SW480 (cell line): ENCODE measurements at regions not wholly inside any gene's neighbourhood (a gene's known extent, or its start where the extent isn't known, plus 50 kb on each side); places are given as distances from the start of the nearest gene placed in this dataset.
A peak's percentile ranks its signal among the peaks of the same experiment; 100 is the strongest.

Experiments
- DNase-seq: peaks from one replicate; pipeline ENCODE4 v3.0.0-alpha.2; 2016; ENCODE audit warnings: low spot score

DNA sequence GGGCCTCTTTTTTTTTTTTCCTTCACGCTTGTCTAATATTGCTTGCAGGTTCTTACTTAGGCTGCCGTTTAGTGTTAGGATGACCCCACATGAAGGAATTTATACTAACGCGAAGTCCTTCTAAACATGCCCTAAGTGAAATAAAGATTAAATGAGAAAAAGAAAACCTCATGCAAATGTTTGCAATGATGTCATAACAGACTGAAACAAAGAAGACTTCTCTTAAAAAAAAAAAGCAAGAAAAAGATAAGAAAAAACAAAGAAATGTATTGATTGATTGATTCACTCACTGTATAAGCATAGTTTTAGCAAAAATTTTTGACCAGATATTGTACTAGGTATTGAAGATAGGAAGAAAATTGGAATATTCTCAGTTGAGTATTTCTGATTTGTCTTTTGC is 418.2 kb downstream of the IRS2 start:
- DNase-seq = no peak

DNA sequence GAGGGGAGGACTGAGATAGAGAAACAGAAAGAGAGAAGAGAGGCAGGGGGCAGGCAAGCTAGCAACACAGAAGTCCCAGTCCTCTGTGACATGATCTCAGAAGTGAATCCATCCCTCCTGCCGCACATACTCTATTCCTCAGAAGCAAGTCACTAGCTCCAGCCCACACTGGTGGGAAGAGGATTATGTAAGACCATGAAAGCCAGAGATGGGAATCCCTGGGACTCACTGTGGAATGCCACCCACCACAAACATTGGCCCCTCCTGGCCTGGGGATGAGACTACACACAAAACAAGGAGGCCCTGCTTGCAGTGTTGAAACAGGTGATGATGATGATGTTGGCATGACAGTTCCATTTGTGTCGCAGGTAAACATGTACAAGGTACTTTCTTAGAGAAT is 419.9 kb downstream of the IRS2 start:
- DNase-seq = peak; percentile 38

DNA sequence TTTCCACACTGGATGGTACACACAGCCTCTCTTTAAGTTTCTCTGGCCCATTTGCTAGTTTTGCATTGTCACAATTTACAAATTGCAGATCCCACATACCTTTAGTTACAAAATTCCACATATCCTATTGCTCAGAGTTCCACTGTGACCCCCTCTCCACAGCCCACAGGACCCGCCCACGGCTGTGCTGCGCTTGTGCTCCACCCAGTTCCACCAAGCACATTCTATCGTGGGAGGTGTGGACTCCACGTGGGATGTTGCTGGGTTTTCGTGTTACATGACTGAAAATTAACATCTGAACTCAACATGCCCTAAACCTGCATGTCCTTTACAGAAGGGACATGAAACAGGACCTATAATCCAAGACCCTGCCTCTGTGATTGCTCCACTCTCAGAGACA is 423.0 kb downstream of the IRS2 start:
- DNase-seq = no peak

DNA sequence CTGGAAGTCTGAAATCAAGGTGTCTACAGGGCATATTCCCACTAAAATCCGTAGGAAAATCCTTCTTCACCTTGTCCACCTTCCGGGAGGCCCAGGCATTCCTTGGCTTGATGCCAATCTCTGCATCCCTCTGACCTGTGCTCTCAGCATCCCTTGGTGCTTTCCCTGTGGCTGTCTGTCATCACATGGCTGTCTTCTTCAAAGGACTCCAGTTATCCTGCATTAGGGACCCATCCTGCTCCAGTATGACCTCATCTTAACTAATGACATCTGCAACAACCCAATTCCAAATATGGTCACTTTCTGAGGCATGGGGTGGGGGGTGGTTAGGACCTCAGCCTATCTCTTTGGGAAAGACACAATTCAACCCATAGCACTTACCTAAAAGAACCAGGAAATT is 423.8 kb downstream of the IRS2 start:
- DNase-seq = no peak

DNA sequence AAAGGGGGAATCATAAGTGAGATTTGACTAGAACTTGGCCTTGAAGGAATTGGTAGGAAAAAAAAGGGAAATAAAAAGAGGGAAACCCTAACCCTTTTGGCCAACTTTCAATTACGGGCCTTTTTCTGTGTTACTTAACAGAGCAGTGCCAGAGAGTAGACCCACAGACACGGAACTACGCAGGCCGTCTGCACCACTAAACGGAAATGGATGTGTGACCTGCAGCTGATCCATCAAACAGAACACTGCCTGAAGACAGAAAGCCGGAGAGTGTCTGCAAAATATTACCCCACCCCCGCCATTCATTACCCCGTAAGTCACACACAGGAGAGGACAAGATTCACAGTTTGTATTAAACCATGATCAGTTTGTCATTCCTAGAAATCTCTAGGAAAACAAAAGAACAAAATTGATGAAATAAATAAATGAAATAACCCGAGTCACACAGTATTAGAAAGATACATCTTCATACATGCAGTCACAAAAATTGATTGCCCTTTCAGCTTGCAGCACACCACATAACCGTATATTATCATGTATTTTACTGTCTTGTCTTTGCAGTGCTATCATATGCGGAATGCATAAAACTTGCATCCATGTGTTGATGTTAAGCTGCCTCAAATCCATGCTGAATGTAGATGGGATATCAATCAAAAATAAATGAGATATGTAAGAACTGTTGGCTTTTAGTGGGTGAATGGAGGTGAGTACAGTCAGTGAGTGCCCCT is 424.7 kb downstream of the IRS2 start:
- DNase-seq = no peak

DNA sequence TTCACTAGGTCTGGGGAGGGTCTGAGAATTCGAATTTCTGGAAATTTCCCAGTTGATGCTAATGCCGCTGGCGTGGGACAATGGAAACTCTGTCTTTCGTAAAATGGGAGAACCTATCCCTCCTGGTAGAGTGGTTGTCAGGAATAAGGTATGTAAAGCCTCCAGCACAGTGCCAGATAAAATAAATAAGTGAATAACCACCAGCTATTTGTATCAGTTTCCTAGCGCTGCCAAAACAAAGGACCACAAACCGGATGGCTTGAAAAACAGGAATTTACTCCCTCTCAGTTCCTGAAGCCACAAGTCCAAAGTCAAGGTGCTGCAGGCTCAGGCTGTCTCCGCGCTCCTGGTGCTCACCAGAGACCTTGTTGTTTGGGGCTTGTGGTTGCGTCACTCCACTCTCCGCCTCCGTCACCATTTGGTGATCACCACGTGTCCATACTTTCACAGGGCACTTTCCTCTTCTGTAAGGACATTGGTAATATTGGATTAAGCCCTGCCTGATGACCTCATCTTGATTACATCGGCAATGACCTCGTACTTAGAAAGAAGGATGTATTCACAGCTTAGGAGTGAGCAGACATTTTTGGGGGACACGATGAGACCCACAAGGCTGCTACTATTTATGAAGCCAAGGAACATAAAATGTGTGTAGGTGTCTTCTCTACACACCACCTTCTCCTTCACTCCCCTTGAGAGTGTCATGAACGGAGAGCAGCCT is 428.5 kb downstream of the IRS2 start:
- no peak for DNase-seq

DNA sequence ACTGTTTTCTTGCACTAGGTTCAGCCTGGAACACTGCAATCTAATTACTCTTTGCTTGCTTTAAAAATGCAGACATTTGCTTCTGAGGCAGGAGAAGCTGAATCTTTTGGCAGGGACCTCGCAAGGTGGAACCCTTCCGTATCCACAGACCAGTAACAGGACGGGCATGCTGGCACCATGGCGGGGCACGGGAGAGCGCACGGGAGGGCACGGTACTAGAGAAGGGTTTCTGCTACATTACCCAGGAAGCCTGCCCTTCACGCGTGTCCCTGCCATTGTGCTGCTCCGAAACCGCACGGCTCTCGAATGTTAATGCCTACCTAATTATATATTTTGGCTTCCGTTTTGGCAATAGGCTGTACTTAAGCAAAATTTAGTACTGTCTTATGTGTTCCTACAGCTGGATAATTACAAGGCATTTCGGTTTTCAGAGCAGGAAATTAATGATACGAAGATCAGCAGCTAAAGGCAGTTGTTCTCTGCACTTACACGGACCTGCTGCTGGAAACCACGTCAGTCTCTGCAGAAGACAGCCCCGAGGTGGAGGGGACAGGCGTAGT is 430.4 kb downstream of the IRS2 start:
- DNase-seq = no peak

DNA sequence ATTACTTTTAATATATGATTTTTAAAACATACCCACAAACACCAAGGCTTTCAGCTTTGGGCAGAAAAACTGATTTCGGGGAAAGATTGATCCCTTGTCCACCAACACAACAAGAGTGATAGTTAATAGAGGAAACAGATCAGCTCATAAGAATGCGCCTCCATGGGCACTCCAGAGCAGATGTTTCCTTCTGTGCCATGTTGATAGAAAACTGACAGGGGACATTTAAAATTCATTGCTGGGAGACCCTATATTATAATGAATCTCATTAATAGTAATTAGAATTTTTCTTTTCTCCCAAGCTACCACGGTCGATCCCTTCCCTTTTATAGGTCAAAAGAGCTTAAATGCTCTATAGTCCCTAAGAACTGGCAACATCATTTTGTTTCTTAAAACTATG is 431.2 kb downstream of the IRS2 start:
- DNase-seq = no peak

DNA sequence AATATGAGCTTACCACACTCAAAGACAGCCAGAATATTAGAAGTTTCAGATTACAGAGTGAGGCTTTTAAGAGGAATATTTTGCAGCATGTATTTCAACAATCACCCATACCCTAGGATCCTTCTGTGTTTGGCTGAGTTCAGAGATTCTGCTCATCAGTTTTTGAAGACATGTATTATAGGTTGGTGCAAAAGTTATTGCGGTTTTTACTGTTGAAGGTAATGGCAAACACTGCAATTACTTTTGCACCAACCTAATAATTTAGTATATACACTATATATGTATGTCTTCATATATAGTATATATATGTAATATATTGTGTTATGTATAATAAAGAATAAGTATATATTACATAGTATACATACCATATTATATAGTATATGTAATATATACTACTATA is 435.1 kb downstream of the IRS2 start:
- no peak for DNase-seq

DNA sequence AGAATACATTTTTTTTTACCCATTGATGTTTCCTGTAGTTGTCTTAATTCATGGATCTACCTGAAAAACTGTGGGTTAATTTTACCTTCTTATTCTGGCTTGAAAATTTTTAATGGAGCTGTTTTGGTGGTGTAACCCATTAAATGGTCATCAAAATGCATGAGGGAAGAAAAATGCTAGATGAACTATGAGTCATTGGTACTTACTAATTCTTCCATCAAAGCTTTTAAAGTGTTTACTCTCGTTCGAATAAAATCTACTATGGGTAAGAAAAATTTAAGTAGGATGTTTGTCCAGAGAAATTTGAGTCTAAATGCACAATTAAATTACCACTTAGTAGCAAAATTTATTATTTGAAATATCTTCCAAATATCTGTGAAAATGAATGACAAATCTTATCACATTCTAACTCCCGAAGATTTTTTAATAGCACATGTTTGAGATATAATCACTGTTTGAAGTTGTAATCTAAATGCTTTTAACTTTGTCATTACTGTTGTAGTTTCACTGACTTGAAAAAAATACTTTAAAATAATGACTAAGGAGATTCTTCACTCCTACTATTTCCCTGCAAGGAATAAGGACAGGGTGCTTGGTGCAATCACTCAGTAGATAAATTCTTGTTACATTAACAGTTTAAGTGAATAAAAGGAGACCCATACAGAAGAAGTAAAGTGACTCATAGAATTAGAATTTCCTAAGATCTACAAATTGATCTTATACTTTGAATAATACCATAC is 437.7 kb downstream of the IRS2 start:
- DNase-seq = no peak

DNA sequence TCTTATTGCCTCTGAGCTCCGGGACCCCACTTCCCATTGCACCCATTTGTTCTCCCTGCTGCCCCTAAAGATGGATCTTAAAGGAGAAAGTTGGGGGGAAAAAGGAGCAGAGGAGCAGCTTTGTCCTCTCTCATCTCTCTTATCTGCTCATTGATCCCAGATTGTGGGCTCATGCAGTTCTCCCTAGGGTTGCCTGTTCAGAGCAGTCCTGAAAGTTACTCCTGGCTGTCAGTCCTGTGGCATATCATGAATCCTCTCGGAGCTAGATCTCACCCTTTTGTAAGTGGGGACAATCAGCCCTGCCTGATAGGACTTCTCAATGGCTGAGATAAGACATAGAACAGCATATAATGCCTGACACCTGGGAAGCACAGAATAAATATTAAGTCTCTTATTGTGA is 440.3 kb downstream of the IRS2 start:
- no peak for DNase-seq

DNA sequence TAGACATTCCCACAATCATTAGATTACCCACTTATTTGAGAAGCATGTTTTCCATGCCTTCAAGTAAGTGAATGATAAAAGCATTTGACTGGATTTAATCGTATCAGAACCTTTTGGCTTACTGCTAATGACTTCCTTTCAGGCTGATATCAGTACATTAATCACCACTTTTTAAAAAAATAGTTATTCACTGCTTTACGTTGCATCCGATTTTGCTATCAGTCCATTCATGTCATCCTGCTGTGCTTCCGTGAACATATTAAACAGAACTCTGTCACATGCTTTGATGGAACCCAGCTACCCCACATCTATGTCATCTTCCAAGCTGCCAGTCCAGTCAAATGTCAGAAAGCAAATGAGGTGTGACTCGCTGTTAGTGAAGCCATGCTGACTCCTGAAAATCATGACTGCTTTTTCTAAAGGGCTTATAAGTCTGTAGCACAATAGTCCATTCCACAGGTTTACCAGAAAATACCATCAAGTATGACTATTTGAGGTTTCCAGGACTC is 440.9 kb downstream of the IRS2 start:
- DNase-seq = no peak

DNA sequence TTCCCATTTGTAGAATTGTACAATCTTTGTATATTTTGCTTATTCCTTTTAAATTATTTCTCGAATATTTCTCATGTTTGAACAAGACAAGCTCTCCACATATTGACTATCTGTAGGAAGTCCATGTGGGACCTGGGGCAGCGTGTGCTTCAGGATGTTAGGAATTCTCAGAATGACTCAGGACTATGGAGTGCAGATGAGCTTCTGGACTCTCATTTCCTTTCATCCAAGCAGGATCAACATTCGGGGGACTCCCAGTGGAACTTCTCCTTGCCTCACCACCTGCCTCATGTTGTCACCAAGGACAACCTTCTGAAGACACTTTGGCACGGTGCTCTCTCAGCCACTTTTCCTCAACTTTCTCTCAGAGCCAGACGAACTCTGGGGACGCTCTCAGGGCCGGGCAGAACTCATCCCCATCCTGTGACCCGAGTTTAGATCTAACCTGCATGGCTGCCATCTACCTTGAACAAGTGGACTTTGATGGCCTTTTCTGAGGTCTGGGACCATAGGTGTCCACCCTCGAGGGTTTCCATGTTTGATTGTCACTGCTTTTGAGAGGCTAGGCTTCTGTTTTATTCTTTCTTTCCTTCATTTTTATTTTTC is 441.7 kb downstream of the IRS2 start:
- DNase-seq = no peak

DNA sequence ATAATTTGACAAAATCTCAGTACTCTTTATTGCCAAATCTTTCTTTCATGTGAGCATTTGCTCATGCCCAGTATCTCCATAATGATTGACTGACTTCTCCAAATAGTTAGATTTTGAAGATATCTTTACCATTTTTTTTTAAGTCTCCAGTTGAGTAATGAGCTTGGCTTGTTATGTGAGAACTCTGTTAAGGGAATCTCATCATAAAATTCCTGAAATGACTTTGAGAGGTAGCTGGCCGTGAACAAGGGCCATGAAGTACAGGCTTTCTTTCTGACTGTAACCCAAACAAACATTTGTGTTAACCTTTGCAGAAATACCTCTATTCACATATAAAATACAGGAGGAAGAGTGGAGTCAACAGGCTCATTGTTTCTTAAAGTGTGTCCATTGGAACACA is 449.7 kb downstream of the IRS2 start:
- DNase-seq = no peak

DNA sequence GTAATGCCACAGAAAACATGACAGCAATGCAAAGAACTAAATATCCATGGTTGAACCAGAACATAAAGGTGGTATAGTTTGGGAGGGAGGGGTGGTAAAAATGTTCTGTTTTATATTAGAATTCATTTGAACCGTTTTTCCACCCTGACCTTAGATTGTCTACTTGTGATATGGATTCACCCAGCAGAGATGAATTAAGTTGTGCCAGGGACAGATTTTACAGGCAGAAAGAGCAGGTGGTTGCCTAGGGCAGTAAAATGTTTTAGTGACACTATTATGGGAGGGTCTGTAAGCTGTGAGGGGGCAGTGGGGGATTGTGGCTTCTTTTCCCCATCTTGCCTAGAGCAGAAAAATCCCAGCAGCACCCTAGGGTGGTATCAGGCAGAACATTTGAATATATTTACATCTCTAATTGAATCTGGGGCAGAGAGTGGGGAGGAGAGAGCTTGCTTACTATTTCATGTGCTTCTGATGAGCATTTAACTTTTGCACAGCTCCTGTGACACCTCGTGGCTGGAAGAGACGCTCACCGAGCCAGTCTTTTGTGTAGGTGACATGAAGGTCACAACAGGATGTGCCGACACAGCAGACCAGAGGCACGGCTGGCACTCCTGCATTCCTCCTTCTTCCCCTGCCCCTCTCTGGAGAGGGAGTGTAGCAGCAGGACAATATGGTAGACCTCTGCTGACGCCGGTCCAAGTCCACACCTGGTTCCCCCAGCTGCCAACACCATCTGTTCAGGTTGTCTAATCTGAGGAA is 452.3 kb downstream of the IRS2 start:
- no peak for DNase-seq

DNA sequence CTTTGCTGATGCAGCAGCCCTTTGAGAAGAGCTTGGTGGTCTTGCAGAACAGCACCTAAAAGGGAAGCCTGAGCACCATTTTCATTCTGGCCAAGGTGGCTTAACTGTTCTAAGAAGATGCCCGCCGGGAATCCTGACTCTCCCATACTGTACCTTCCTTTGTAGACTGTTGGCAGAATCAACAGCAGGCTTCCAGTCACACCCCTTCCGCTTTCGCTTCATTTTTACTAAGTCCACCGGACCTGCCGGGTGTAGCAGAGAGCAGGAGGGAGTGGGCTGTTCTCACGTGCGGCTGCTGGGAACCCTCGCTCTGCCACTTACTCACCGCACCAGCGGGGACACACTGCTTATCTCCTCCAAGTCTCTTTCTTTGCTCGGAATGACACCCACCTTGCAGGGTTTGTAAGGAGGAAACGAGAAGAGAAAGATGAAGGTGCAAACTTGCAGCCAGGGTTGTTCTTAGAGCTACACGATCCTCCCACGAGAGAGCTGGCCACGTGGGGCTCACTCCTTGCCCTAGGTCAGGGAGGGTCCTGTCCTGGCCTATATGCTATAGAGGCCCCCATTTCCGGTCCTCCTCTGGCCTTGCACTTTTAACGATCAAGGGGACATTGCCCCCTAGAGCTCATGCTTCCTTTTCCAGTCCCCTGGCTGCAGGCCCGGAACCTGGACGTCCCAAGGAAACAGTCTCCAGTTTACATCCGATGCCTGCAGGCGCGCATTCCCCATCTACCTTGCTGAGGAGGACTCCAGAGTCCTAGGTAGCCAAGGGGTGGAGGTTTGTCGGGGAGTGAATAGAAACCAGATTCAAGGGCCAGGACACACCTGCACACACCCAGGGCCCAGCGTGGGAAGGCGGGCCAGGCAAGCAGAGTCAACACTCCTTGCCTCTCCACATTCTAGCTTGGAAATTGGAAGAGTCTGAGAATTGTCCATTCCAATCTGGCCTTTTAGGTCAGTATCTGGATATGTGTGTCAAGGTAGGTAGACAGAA is 453.6 kb downstream of the IRS2 start:
- no peak for DNase-seq

DNA sequence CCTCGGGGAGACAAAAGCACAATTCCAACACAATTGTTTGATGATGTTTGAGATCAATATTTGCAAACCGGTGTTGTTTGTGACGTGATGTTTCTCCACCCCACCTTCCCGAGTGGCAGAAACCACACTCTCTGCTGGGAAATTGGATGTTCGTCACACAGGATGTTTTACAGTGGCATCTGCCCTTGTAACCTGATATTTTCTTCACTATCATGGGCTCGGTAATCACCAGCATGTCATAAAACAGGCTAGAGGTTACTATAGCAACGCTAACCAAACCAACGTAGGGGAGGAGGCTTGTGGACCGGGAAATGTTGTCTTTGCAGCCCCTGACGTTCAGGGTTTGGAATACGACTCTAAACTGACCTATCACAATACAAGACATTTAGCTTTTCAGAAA is 454.5 kb downstream of the IRS2 start:
- peak; percentile 80 for DNase-seq

DNA sequence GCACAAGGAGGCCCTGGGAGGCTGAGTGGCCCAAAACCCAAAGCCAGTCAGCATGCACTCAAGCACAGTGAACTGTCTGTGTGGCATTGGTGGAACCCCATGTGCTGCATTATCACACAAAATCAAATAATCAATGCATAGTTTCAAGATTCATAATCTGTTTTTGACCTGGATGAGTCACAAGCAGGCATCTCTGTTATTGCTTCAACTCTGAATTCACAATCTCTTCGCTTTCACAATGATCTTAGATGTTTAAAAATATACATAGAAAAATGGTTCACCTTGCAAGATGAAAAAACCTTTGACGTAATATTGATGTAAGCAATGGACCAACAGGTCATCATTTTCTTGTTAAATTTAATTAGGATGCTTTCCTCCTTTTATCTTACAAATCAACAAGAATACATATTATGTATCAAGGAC is 455.4 kb downstream of the IRS2 start:
- DNase-seq = no peak

DNA sequence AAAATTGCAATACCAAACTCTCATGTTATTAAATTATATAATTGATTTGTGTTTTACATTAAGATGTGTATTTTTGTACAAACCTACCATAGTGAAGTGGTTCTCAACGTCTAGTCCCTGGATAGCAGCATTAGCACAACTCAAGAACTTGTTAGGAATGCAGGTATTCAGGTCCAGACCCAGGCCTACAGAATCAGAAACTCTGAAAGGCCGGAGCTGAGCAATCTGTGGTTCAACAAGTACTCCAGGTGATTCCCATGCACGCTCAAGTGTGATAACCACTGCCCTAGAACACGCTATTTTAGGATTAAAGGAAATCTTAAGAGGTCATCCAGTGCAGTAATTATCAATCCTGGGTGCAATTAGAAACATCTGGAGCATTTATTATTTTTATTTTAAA is 456.3 kb downstream of the IRS2 start:
- DNase-seq = no peak

DNA sequence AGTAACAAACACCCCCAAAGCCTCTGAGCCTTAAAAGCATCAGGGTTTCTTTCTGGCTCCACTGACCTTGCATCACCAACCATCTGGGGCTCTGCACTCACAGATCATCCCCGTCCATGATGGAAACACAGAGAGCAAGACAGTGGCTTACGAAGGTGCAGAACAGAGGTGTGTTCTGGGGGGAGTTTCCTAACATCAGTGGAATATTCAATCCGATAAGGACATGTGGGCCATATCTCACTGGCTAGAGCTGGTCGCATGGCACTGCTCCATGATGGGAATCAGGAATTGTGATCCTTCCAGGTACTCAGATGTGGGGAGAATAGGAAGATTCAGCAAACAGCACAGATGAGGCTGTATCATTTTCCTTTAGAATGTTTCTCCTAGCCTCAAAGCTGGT is 457.2 kb downstream of the IRS2 start:
- DNase-seq = no peak
